Naive thymus-derived CD4-positive, alpha-beta T cell (primary cell): ENCODE measurements at regions not wholly inside any gene's neighbourhood (a gene's known extent, or its start where the extent isn't known, plus 50 kb on each side); places are given as distances from the start of the nearest gene placed in this dataset.

Source experiments
- ATAC-seq: fragments of 150-1000 bp; cut with Tn5 transposase; 2 replicates; pipeline ENCODE4 v1.10.0; 2021; ENCODE audit warnings: mild to moderate bottlenecking, moderate library complexity
- CTCF ChIA-PET: fragments of 350-600 bp; sonication (Branson Sonifier 250); formaldehyde crosslinking; loops from one replicate; lab custom pipeline; 2021; ENCODE audit warnings: antibody characterized with exemption; lab: Charles Lee
- POLR2A ChIA-PET: fragments of 350-600 bp; sonication (Branson Sonifier 250); formaldehyde crosslinking; loops from one replicate; lab custom pipeline; 2021; ENCODE audit warnings: antibody characterized with exemption, inconsistent platforms; lab: Charles Lee
- DNase-seq, 9 donors: peaks; one replicate each; pipeline versions ENCODE4 v3.0.0 to v3.0.0-alpha.2; 2020 to 2022; ENCODE audit warnings: mixed read lengths in 1 of 9
- H3K27ac ChIP-seq: one replicate; pipeline ENCODE4 v1.7.0; 2013; ENCODE audit warnings: mild to moderate bottlenecking, low read depth, low read length, moderate library complexity
- H3K27me3 ChIP-seq, 2 donors: one replicate each; pipeline ENCODE4 v1.7.0; 2013; ENCODE audit warnings: low read length in 2 of 2, mild to moderate bottlenecking in 2 of 2, moderate library complexity in 2 of 2; ENCODE audit not compliant: control insufficient read depth in 2 of 2, insufficient read depth in 2 of 2
- H3K36me3 ChIP-seq, 3 experiments: 1 replicate in 2 of 3; 2 replicates in 1 of 3; pipeline ENCODE4 v1.7.0; 2013; ENCODE audit warnings: low read length in 3 of 3, mild to moderate bottlenecking in 3 of 3, moderate library complexity in 1 of 3; ENCODE audit not compliant: insufficient read depth in 3 of 3, control insufficient read depth in 2 of 3
- H3K4me1 ChIP-seq, 2 donors: one replicate each; pipeline ENCODE4 v1.7.0; 2013; ENCODE audit warnings: low read length in 2 of 2, mild to moderate bottlenecking in 2 of 2, moderate library complexity in 1 of 2; ENCODE audit not compliant: control insufficient read depth in 2 of 2, insufficient read depth in 2 of 2
- H3K4me3 ChIP-seq: 2 replicates; pipeline ENCODE4 v1.7.0; 2013; ENCODE audit warnings: mild to moderate bottlenecking, low read length
- H3K9me3 ChIP-seq, 3 experiments: 1 replicate in 2 of 3; 2 replicates in 1 of 3; pipeline ENCODE4 v1.7.0; 2013; ENCODE audit warnings: low read length in 3 of 3; ENCODE audit not compliant: control insufficient read depth in 2 of 3
- H3K27ac Mint-ChIP-seq, 9 donors: one replicate each; pipeline ENCODE4 v1.8.0; 2020 to 2022; ENCODE audit warnings: mixed read lengths in 9 of 9, mild to moderate bottlenecking in 8 of 9, moderate library complexity in 5 of 9, inconsistent platforms in 2 of 9
- H3K27me3 Mint-ChIP-seq, 5 donors: one replicate each; pipeline ENCODE4 v1.8.0; 2021 to 2022; ENCODE audit warnings: mixed read lengths in 5 of 5, mild to moderate bottlenecking in 1 of 5
- H3K36me3 Mint-ChIP-seq, 5 donors: one replicate each; pipeline ENCODE4 v1.8.0; 2020 to 2022; ENCODE audit warnings: mixed read lengths in 5 of 5, mild to moderate bottlenecking in 3 of 5, inconsistent platforms in 1 of 5
- H3K4me1 Mint-ChIP-seq, 7 donors: one replicate each; pipeline ENCODE4 v1.8.0; 2020 to 2022; ENCODE audit warnings: mixed read lengths in 7 of 7, mild to moderate bottlenecking in 3 of 7, inconsistent platforms in 1 of 7
- H3K4me3 Mint-ChIP-seq, 10 donors: one replicate each; pipeline ENCODE4 v1.8.0; 2020 to 2022; ENCODE audit warnings: mild to moderate bottlenecking in 10 of 10, mixed read lengths in 10 of 10, moderate library complexity in 6 of 10, inconsistent platforms in 2 of 10
- H3K9me3 Mint-ChIP-seq, 11 donors: one replicate each; pipeline ENCODE4 v1.8.0; 2020 to 2022; ENCODE audit warnings: mixed read lengths in 11 of 11, mild to moderate bottlenecking in 4 of 11, inconsistent platforms in 1 of 11, moderate library complexity in 1 of 11
- intact Hi-C, 2 donors: fragments of 100-400 bp; cut with micrococcal nuclease; formaldehyde crosslinking; loops; one replicate each; pipeline ENCODE4 v1.15.1; 2023

DNA sequence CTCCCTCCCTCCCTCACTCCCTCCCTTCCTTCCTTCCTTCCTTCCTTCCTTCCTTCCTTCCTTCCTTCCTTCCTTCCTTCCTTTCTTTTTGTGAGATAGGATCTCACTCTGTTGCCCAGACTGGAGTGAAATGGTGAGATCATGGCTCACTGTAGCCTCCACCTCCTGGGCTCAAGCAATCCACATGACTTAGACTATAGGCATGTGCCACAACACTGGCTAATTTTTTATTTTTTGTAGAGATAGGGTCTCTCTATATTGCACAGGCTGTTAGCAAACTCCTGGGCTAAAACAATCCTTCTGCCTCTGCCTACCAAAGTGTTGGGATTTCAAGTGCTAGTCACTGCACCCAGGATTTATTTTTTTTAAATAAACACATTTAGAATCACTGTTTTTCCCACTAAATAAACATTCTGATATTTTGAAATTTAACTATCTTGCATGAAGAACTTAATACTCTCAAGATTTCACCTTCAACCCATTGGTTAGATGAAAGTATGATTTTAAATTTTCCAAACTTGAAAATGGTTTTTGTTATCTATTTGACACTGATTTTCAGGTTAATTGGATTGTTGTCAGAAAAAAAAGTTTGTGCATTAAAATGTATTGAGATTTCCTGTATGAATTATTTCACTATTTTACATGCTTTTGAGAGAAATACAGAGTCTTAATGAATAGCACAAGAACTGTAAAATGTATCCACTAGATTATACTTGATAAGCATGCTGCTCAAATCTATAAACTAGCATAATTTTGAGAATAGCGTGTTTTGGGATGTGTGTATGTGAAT is 745.1 kb downstream of the TSN start:
- H3K4me3 ChIP-seq: no peak overlapping the region
- H3K36me3 ChIP-seq: no peaks in the 10 kb centered on the region
- Mint-ChIP-seq H3K4me1 (no peaks in the 10 kb centered on the region), H3K4me3 (no peak overlapping the region), H3K9me3 (peaks cover 0 to 12% (median 2%) of the 10 kb centered on the region in 11 donors), H3K36me3 (peaks cover 0 to 6% (median 0%) of the 10 kb centered on the region in 5 donors), H3K27ac (no peak overlapping the region), H3K27me3 (peaks cover 0 to 5% (median 0%) of the 10 kb centered on the region in 5 donors)
- no peak overlapping the region for H3K27ac ChIP-seq
- no peaks in the 10 kb centered on the region for H3K9me3 ChIP-seq
- intact Hi-C loops: no loop called here
- H3K27me3 ChIP-seq: no peaks in the 10 kb centered on the region
- POLR2A ChIA-PET: no interaction called here
- no peaks in the 10 kb centered on the region for H3K4me1 ChIP-seq
- no peak for ATAC-seq
- DNase-seq: no peak
- CTCF ChIA-PET: no interaction called here

DNA sequence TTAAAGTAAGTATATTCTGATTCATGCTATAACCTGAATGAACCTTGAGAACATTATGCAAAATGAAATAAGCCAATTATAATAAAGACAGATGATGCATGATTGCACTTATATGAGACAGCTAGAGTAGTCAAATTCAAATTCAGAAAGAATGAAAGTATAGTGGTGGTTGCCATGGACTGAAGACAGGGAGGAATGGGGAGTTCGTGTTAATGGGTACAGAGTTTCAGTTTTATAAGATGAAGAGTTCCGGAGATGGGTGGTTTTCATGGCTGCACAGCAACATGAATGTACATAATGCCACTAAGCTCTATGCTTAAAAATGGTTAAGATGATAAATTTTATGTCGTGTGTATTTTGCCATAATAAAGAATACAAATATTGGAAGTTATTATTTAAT is 751.2 kb downstream of the TSN start:
- Histone ChIP-seq H3K4me3 (no peak overlapping the region), H3K36me3 (no peaks in the 10 kb centered on the region), H3K27ac (no peak overlapping the region), H3K4me1 (no peaks in the 10 kb centered on the region), H3K9me3 (no peaks in the 10 kb centered on the region), H3K27me3 (no peaks in the 10 kb centered on the region)
- H3K4me1 Mint-ChIP-seq: no peaks in the 10 kb centered on the region
- ChIA-PET CTCF (no interaction called here), POLR2A (no interaction called here)
- peaks cover 0 to 15% (median 0%) of the 10 kb centered on the region in 11 donors for H3K9me3 Mint-ChIP-seq
- H3K27ac Mint-ChIP-seq: no peak overlapping the region
- H3K27me3 Mint-ChIP-seq: peaks cover 0 to 5% (median 0%) of the 10 kb centered on the region in 5 donors
- peaks cover 0 to 6% (median 0%) of the 10 kb centered on the region in 5 donors for H3K36me3 Mint-ChIP-seq
- no peak for DNase-seq
- H3K4me3 Mint-ChIP-seq: no peak overlapping the region
- intact Hi-C loops: no loop called here
- no peak for ATAC-seq

DNA sequence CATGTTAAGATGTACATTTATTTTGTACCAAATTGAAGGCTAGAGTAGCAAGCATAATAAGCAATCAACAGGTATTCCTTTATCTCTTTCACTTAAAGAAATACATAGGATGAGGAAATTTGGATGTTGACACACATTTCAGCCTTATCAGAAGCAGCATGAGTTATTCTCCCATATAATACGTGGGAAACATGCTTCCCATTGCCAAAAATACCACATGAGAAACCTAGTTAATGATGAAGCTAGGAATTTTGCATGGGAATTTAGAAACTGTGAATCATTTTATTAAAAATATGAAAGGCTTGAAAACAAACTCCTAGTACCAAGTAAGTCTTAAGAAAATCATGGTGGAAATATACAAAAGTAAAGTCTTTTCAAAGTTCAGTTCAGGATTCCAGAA is 751.8 kb downstream of the TSN start:
- DNase-seq: no peak
- H3K9me3 ChIP-seq: no peaks in the 10 kb centered on the region
- H3K27ac ChIP-seq: no peak overlapping the region
- Mint-ChIP-seq H3K9me3 (peaks cover 0 to 12% (median 2%) of the 10 kb centered on the region in 11 donors), H3K4me3 (no peak overlapping the region), H3K4me1 (no peaks in the 10 kb centered on the region), H3K27ac (no peak overlapping the region), H3K27me3 (peaks cover 0 to 10% (median 0%) of the 10 kb centered on the region in 5 donors), H3K36me3 (peaks cover 0 to 6% (median 0%) of the 10 kb centered on the region in 5 donors)
- H3K4me1 ChIP-seq: no peaks in the 10 kb centered on the region
- intact Hi-C loops: no loop called here
- ChIA-PET CTCF (no interaction called here), POLR2A (no interaction called here)
- no peaks in the 10 kb centered on the region for H3K27me3 ChIP-seq
- no peaks in the 10 kb centered on the region for H3K36me3 ChIP-seq
- no peak overlapping the region for H3K4me3 ChIP-seq
- no peak for ATAC-seq

- POLR2A ChIA-PET: no interaction called here
- intact Hi-C loops: no loop called here
- no peaks in the 10 kb centered on the region for H3K36me3 Mint-ChIP-seq
- CTCF ChIA-PET: no interaction called here
- DNase-seq (no peak), ATAC-seq (no peak)
- no peak overlapping the region for H3K4me3 Mint-ChIP-seq
- H3K27me3 Mint-ChIP-seq: peaks cover 0 to 5% (median 0%) of the 10 kb centered on the region in 5 donors
- Histone ChIP-seq H3K27ac (no peak overlapping the region), H3K27me3 (no peaks in the 10 kb centered on the region), H3K36me3 (no peaks in the 10 kb centered on the region), H3K4me1 (no peaks in the 10 kb centered on the region), H3K9me3 (no peaks in the 10 kb centered on the region), H3K4me3 (no peak overlapping the region)
- peaks cover 0 to 12% (median 5%) of the 10 kb centered on the region in 11 donors for H3K9me3 Mint-ChIP-seq
- H3K27ac Mint-ChIP-seq: no peak overlapping the region
- H3K4me1 Mint-ChIP-seq: no peaks in the 10 kb centered on the region
These were observed 756.6 kb downstream of the TSN start for GRCh38 chr2:122512091-122512490.

DNA sequence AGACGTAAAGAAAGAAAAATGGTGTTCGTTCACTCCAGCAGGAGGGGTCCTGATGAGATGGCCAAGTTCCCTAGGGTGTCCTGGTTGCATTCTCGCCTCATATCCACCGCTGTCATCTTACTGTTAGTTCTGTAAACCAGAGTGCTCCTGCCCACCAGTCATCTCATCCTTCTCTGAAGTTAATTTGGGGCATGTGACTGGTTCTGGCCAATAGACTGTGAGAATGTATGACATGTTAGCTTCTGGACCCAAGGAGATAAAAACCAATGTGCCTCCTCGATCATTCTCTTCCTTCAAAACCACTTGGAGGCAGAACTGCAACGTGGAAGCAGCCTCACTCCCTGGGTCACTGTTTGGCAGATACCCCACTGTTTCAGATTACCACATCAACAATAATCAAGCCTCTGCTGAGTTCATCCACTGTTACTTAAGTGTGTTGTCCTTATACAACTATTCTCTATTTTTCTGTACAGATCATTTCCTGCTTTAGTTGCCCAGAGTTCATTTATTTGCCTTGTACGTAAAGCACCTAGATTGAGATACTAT is 759.1 kb downstream of the TSN start:
- no peak overlapping the region for H3K27ac Mint-ChIP-seq
- Histone ChIP-seq H3K27me3 (no peaks in the 10 kb centered on the region), H3K4me3 (no peak overlapping the region), H3K27ac (no peak overlapping the region), H3K9me3 (no peaks in the 10 kb centered on the region), H3K4me1 (no peaks in the 10 kb centered on the region), H3K36me3 (no peaks in the 10 kb centered on the region)
- no peak for DNase-seq
- H3K36me3 Mint-ChIP-seq: no peaks in the 10 kb centered on the region
- peaks cover 0 to 5% (median 0%) of the 10 kb centered on the region in 5 donors for H3K27me3 Mint-ChIP-seq
- intact Hi-C loops: no loop called here
- H3K9me3 Mint-ChIP-seq: peaks cover 0 to 12% (median 5%) of the 10 kb centered on the region in 11 donors
- CTCF ChIA-PET: no interaction called here
- POLR2A ChIA-PET: no interaction called here
- no peaks in the 10 kb centered on the region for H3K4me1 Mint-ChIP-seq
- no peak overlapping the region for H3K4me3 Mint-ChIP-seq
- no peak for ATAC-seq

DNA sequence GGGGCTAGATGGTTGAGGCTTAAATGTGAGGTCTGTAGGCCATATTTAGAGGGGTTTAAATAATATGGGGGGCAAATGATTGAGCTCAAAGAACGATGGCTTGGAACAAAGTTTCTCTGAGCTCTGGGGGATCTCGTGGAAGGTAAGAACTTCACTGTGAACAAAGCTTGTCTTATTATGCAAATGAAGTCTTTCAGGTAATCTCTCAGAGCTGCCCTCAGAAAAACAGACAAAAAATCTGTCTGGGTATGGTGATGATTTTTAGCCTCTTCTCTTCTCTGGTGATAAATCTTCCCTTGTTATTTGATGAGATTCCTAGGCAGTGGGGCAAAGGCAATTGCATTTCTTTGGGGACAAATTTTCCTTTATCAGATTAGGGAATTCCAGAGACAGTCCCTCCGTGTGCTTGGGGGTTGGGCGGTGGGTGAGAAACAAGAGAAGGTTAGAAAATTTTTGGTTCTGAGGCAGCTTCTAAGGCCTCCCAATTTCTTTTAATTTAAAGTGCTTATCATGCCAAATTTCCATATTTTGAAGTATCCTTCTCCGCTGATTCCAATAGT is 760.4 kb downstream of the TSN start:
- Mint-ChIP-seq H3K36me3 (no peaks in the 10 kb centered on the region), H3K4me3 (no peak overlapping the region), H3K9me3 (peaks cover 0 to 12% (median 5%) of the 10 kb centered on the region in 11 donors), H3K27ac (no peak overlapping the region), H3K4me1 (no peaks in the 10 kb centered on the region), H3K27me3 (peaks cover 0 to 5% (median 0%) of the 10 kb centered on the region in 5 donors)
- Histone ChIP-seq H3K4me3 (no peak overlapping the region), H3K27ac (no peak overlapping the region), H3K36me3 (no peaks in the 10 kb centered on the region), H3K4me1 (no peaks in the 10 kb centered on the region), H3K9me3 (no peaks in the 10 kb centered on the region), H3K27me3 (no peaks in the 10 kb centered on the region)
- no peak for ATAC-seq
- intact Hi-C loops: no loop called here
- no peak for DNase-seq
- CTCF ChIA-PET: no interaction called here
- POLR2A ChIA-PET: no interaction called here
